ENCODE measurements at regions not wholly inside any gene's neighbourhood (a gene's known extent, or its start where the extent isn't known, plus 50 kb on each side); places are given as distances from the start of the nearest gene placed in this dataset.

- Histone ChIP-seq H2BK20ac (ENCODE audit: low read depth, low read length) (no peak overlapping the region), H3K4ac (ENCODE audit: low read depth, low read length) (no peak overlapping the region), H2AK9ac (replicated peaks; ENCODE audit: low read depth, low read length, poor library complexity) (no peak overlapping the region), H2BK15ac (ENCODE audit: low read depth, low read length) (no peak overlapping the region), H3K27ac (ENCODE audit: insufficient read depth, low read length) (no peak overlapping the region), H4K5ac (ENCODE audit: low read depth, low read length) (no peak overlapping the region), H4K20me1 (ENCODE audit: insufficient read depth, low read length) (no peaks in the 10 kb centered on the region), H3K18ac (ENCODE audit: low read depth, low read length) (no peak overlapping the region), H3K9me1 (ENCODE audit: insufficient read depth, low read length) (no peaks in the 10 kb centered on the region), H3K14ac (replicated peaks; ENCODE audit: low read depth, low read length) (no peak overlapping the region), H2BK5ac (ENCODE audit: low read depth, low read length, poor library complexity, severe bottlenecking) (no peak overlapping the region), H3K56ac (ENCODE audit: extremely low read depth, insufficient read depth, low read length) (no peak overlapping the region), H3K27me3 (ENCODE audit: control insufficient read depth, insufficient read depth, low read length) (no peaks in the 10 kb centered on the region), H2AK5ac (ENCODE audit: low read depth, low read length) (no peak overlapping the region), H2AFZ (replicated peaks; ENCODE audit: low read length, poor library complexity) (no peak overlapping the region), H3K4me1 (ENCODE audit: control insufficient read depth, insufficient read depth, low read length) (no peaks in the 10 kb centered on the region), H3K36me3 (ENCODE audit: control insufficient read depth, insufficient read depth, low read length) (no peaks in the 10 kb centered on the region), H2BK120ac (ENCODE audit: low read depth, low read length) (no peak overlapping the region), H3K9ac (ENCODE audit: low read depth, low read length) (no peak overlapping the region), H3K23ac (ENCODE audit: low read depth, low read length) (no peak overlapping the region), H4K8ac (ENCODE audit: low read depth in 2 of 2, low read length in 2 of 2) (no peak overlapping the region), H3K4me3 (ENCODE audit: insufficient read depth, low read depth, low read length) (no peak overlapping the region), H3K9me3 (ENCODE audit: control insufficient read depth, insufficient read depth, low read length) (peaks cover 2% of the 10 kb centered on the region; the same call in 1 of the 2 replicates), H3K4me2 (ENCODE audit: low read depth, low read length) (no peak overlapping the region), H4K91ac (ENCODE audit: insufficient read depth, low read depth, low read length) (no peak overlapping the region; the same call in 1 of the 2 replicates), H3K79me1 (ENCODE audit: low read depth in 1 of 2, low read length in 2 of 2) (no peaks in the 10 kb centered on the region)
- WGBS, 2 experiments (ENCODE audit: extremely low coverage in 2 of 2, insufficient read length in 1 of 2) = no CpG with 5 or more reads among the region's 5 CpGs
- no TSS peak for BruUV-seq (replicated peaks)
- DNase-seq (no peak), ATAC-seq (ENCODE audit: low read depth) (no peak)
- intact Hi-C loops (cut with micrococcal nuclease) = no loop called here
- TF ChIP-seq ELK1 (IDR thresholded peaks at IDR 0.05; ENCODE audit: borderline replicate concordance, low read depth, low read length) = no peak
- in situ Hi-C loops (cut with MboI; ENCODE audit: low sequenced_read_pairs) = no loop called here
- dilution Hi-C loops (cut with HindIII; ENCODE audit: low sequenced_read_pairs, unreplicated experiment) = no loop called here
- CTCF ChIA-PET = no interaction called here
- POLR2A ChIA-PET (ENCODE audit: unreplicated experiment) = no interaction called here
These were observed 74.2 kb downstream of the TEX35 start for GRCh38 chr1:178587096-178587495.
